CD8-positive, alpha-beta memory T cell (primary cell): ENCODE measurements at regions not wholly inside any gene's neighbourhood (a gene's known extent, or its start where the extent isn't known, plus 50 kb on each side); places are given as distances from the start of the nearest gene placed in this dataset.

Experiments used
- CTCF ChIA-PET: fragments of 350-600 bp; sonication (Branson Sonifier 250); formaldehyde crosslinking; loops from one replicate; lab custom pipeline; 2021; ENCODE audit warnings: antibody characterized with exemption; lab: Charles Lee
- POLR2A ChIA-PET: fragments of 350-600 bp; sonication (Branson Sonifier 250); formaldehyde crosslinking; loops from one replicate; lab custom pipeline; 2021; ENCODE audit warnings: antibody characterized with exemption; lab: Charles Lee
- DNase-seq, 5 donors: peaks; one replicate each; pipeline versions ENCODE4 v3.0.0 to v3.0.0-alpha.2; 2020 to 2022; ENCODE audit warnings: mixed read lengths in 1 of 5
- H3K27ac ChIP-seq: one replicate; pipeline ENCODE4 v1.7.0; 2013; ENCODE audit warnings: low read depth, mild to moderate bottlenecking, low read length, moderate library complexity
- H3K27me3 ChIP-seq: 2 replicates; pipeline ENCODE4 v1.7.0; 2013; ENCODE audit warnings: low read length, mild to moderate bottlenecking; ENCODE audit not compliant: insufficient read depth, poor library complexity, severe bottlenecking
- H3K36me3 ChIP-seq: 2 replicates; pipeline ENCODE4 v1.7.0; 2013; ENCODE audit warnings: mild to moderate bottlenecking, low read length, moderate library complexity; ENCODE audit not compliant: insufficient read depth
- H3K4me1 ChIP-seq: 2 replicates; pipeline ENCODE4 v1.7.0; 2013; ENCODE audit warnings: mild to moderate bottlenecking, low read length, moderate library complexity; ENCODE audit not compliant: insufficient read depth
- H3K4me3 ChIP-seq: 2 replicates; pipeline ENCODE4 v1.7.0; 2013; ENCODE audit warnings: mild to moderate bottlenecking, low read length
- H3K9me3 ChIP-seq: 2 replicates; pipeline ENCODE4 v1.7.0; 2013; ENCODE audit warnings: mild to moderate bottlenecking, low read length
- H3K27ac Mint-ChIP-seq, 8 donors: one replicate each; pipeline ENCODE4 v1.8.0; 2020 to 2021; ENCODE audit warnings: mixed read lengths in 8 of 8, mild to moderate bottlenecking in 6 of 8, inconsistent platforms in 3 of 8, moderate library complexity in 3 of 8
- H3K27me3 Mint-ChIP-seq, 2 donors: one replicate each; pipeline ENCODE4 v1.8.0; 2020 to 2021; ENCODE audit warnings: mixed read lengths in 2 of 2, mild to moderate bottlenecking in 1 of 2, moderate library complexity in 1 of 2
- H3K36me3 Mint-ChIP-seq, 3 donors: one replicate each; pipeline ENCODE4 v1.8.0; 2020 to 2021; ENCODE audit warnings: mixed read lengths in 3 of 3, inconsistent platforms in 1 of 3, mild to moderate bottlenecking in 1 of 3
- H3K4me1 Mint-ChIP-seq, 3 donors: one replicate each; pipeline ENCODE4 v1.8.0; 2020 to 2021; ENCODE audit warnings: mixed read lengths in 3 of 3, inconsistent platforms in 1 of 3, mild to moderate bottlenecking in 1 of 3
- H3K4me3 Mint-ChIP-seq, 7 donors: one replicate each; pipeline ENCODE4 v1.8.0; 2020 to 2021; ENCODE audit warnings: mixed read lengths in 7 of 7, mild to moderate bottlenecking in 6 of 7, moderate library complexity in 4 of 7, inconsistent platforms in 2 of 7
- H3K9me3 Mint-ChIP-seq, 5 donors: one replicate each; pipeline ENCODE4 v1.8.0; 2020 to 2022; ENCODE audit warnings: mixed read lengths in 5 of 5, mild to moderate bottlenecking in 3 of 5, moderate library complexity in 2 of 5, inconsistent platforms in 1 of 5

- Mint-ChIP-seq H3K4me3 (no peak overlapping the region), H3K36me3 (no peaks in the 10 kb centered on the region), H3K4me1 (peaks cover 0 to 3% (median 0%) of the 10 kb centered on the region in 3 donors), H3K9me3 (no peaks in the 10 kb centered on the region), H3K27ac (peak overlapping the region in 1 of 8 donors; percentile 67), H3K27me3 (peaks cover 0 to 1% of the 10 kb centered on the region in 2 donors)
- H3K27ac ChIP-seq = no peak overlapping the region
- no peak for DNase-seq
- no peaks in the 10 kb centered on the region for H3K9me3 ChIP-seq
- no peaks in the 10 kb centered on the region for H3K4me1 ChIP-seq
- H3K36me3 ChIP-seq = no peaks in the 10 kb centered on the region
- ChIA-PET CTCF (no interaction called here), POLR2A (no interaction called here)
- no peaks in the 10 kb centered on the region for H3K27me3 ChIP-seq
- H3K4me3 ChIP-seq = no peak overlapping the region
These were observed 97.9 kb upstream of the CPEB4 start for GRCh38 chr5:173790177-173790719.

GRCh38 chr5:173790836-173791546 lies 97.2 kb upstream of the CPEB4 start:
- H3K27ac Mint-ChIP-seq = peak overlapping the region in 1 of 8 donors; percentile 67
- Histone ChIP-seq H3K27me3 (no peaks in the 10 kb centered on the region), H3K4me3 (no peak overlapping the region), H3K9me3 (no peaks in the 10 kb centered on the region), H3K27ac (no peak overlapping the region), H3K4me1 (no peaks in the 10 kb centered on the region), H3K36me3 (no peaks in the 10 kb centered on the region)
- no peak for DNase-seq
- H3K4me3 Mint-ChIP-seq = no peak overlapping the region
- ChIA-PET CTCF (no interaction called here), POLR2A (no interaction called here)
- no peaks in the 10 kb centered on the region for H3K4me1 Mint-ChIP-seq
- H3K36me3 Mint-ChIP-seq = no peaks in the 10 kb centered on the region
- no peaks in the 10 kb centered on the region for H3K9me3 Mint-ChIP-seq
- H3K27me3 Mint-ChIP-seq = peaks cover 0 to 1% of the 10 kb centered on the region in 2 donors

- CTCF ChIA-PET = no interaction called here
- Mint-ChIP-seq H3K4me3 (no peak overlapping the region), H3K27ac (peak overlapping the region in 1 of 8 donors; percentile 4), H3K9me3 (no peaks in the 10 kb centered on the region), H3K36me3 (no peaks in the 10 kb centered on the region), H3K4me1 (no peaks in the 10 kb centered on the region), H3K27me3 (no peaks in the 10 kb centered on the region)
- POLR2A ChIA-PET = no interaction called here
- DNase-seq = no peak
- Histone ChIP-seq H3K4me1 (no peaks in the 10 kb centered on the region), H3K9me3 (no peaks in the 10 kb centered on the region), H3K27me3 (no peaks in the 10 kb centered on the region), H3K4me3 (no peak overlapping the region), H3K27ac (no peak overlapping the region), H3K36me3 (no peaks in the 10 kb centered on the region)
These were observed 96.3 kb upstream of the CPEB4 start for GRCh38 chr5:173791878-173792277.

- CTCF ChIA-PET = no interaction called here
- H3K27ac Mint-ChIP-seq = no peak overlapping the region
- POLR2A ChIA-PET = no interaction called here
- no peaks in the 10 kb centered on the region for H3K4me1 ChIP-seq
- H3K4me3 ChIP-seq = no peak overlapping the region
- H3K36me3 ChIP-seq = no peaks in the 10 kb centered on the region
- H3K9me3 ChIP-seq = no peaks in the 10 kb centered on the region
- no peaks in the 10 kb centered on the region for H3K9me3 Mint-ChIP-seq
- no peaks in the 10 kb centered on the region for H3K36me3 Mint-ChIP-seq
- no peaks in the 10 kb centered on the region for H3K27me3 ChIP-seq
- H3K4me1 Mint-ChIP-seq = no peaks in the 10 kb centered on the region
- H3K4me3 Mint-ChIP-seq = no peak overlapping the region
- H3K27ac ChIP-seq = no peak overlapping the region
- H3K27me3 Mint-ChIP-seq = peaks cover 0 to under 1% of the 10 kb centered on the region in 2 donors
- DNase-seq = no peak
These were observed 95.2 kb upstream of the CPEB4 start for GRCh38 chr5:173792781-173793547.

GRCh38 chr5:173793648-173794548 lies 94.3 kb upstream of the CPEB4 start:
- H3K36me3 Mint-ChIP-seq = no peaks in the 10 kb centered on the region
- ChIA-PET POLR2A (no interaction called here), CTCF (no interaction called here)
- H3K4me1 ChIP-seq = no peaks in the 10 kb centered on the region
- no peak overlapping the region for H3K4me3 Mint-ChIP-seq
- H3K36me3 ChIP-seq = no peaks in the 10 kb centered on the region
- no peaks in the 10 kb centered on the region for H3K9me3 Mint-ChIP-seq
- no peak overlapping the region for H3K27ac ChIP-seq
- peaks cover 0 to 1% of the 10 kb centered on the region in 2 donors for H3K27me3 Mint-ChIP-seq
- H3K4me3 ChIP-seq = no peak overlapping the region
- no peak overlapping the region for H3K27ac Mint-ChIP-seq
- no peak for DNase-seq
- no peaks in the 10 kb centered on the region for H3K27me3 ChIP-seq
- no peaks in the 10 kb centered on the region for H3K9me3 ChIP-seq
- H3K4me1 Mint-ChIP-seq = no peaks in the 10 kb centered on the region

GRCh38 chr5:173794901-173795416 lies 93.2 kb upstream of the CPEB4 start:
- ChIA-PET CTCF (no interaction called here), POLR2A (no interaction called here)
- Histone ChIP-seq H3K4me3 (no peak overlapping the region), H3K27me3 (no peaks in the 10 kb centered on the region), H3K27ac (no peak overlapping the region), H3K36me3 (no peaks in the 10 kb centered on the region), H3K9me3 (no peaks in the 10 kb centered on the region), H3K4me1 (no peaks in the 10 kb centered on the region)
- H3K4me3 Mint-ChIP-seq = no peak overlapping the region
- H3K9me3 Mint-ChIP-seq = no peaks in the 10 kb centered on the region
- no peaks in the 10 kb centered on the region for H3K36me3 Mint-ChIP-seq
- peaks cover 0 to 1% of the 10 kb centered on the region in 2 donors for H3K27me3 Mint-ChIP-seq
- DNase-seq = no peak
- H3K4me1 Mint-ChIP-seq = no peaks in the 10 kb centered on the region
- H3K27ac Mint-ChIP-seq = no peak overlapping the region

- ChIA-PET POLR2A (no interaction called here), CTCF (interaction anchor here (0.7 kb wide), 1 partner anchor 10 kb away, joined by 3 read pairs; no protein-coding TSS in a partner anchor)
These were observed 92.5 kb upstream of the CPEB4 start for GRCh38 chr5:173795601-173796000.

More at GRCh38 chr5:173795601-173796000, 92.5 kb upstream of the CPEB4 start:
- no peak overlapping the region for H3K27ac Mint-ChIP-seq
- H3K27me3 ChIP-seq = no peaks in the 10 kb centered on the region
- no peaks in the 10 kb centered on the region for H3K9me3 Mint-ChIP-seq
- no peaks in the 10 kb centered on the region for H3K9me3 ChIP-seq
- H3K4me3 Mint-ChIP-seq = peak overlapping the region in 1 of 7 donors; percentile 54
- peaks cover 0 to 1% of the 10 kb centered on the region in 2 donors for H3K27me3 Mint-ChIP-seq
- H3K36me3 ChIP-seq = no peaks in the 10 kb centered on the region
- no peaks in the 10 kb centered on the region for H3K36me3 Mint-ChIP-seq
- no peak overlapping the region for H3K4me3 ChIP-seq
- no peaks in the 10 kb centered on the region for H3K4me1 ChIP-seq
- no peaks in the 10 kb centered on the region for H3K4me1 Mint-ChIP-seq
- no peak for DNase-seq
- H3K27ac ChIP-seq = no peak overlapping the region
